Ureter (tissue), 1 donor: ENCODE measurements at regions not wholly inside any gene's neighbourhood (a gene's known extent, or its start where the extent isn't known, plus 50 kb on each side); places are given as distances from the start of the nearest gene placed in this dataset.
"Not testable (repeated sequence)": the region's sequence is repeated elsewhere in the genome, so short reads cannot be mapped to it uniquely, and the experiment has no call there.

Experiments
- DNase-seq: peaks from one replicate; pipeline ENCODE4 v3.0.0-alpha.2; 2020; ENCODE audit warnings: low spot score
- donor health status: DM: yes; HTN: yes; CAD: no.

DNA sequence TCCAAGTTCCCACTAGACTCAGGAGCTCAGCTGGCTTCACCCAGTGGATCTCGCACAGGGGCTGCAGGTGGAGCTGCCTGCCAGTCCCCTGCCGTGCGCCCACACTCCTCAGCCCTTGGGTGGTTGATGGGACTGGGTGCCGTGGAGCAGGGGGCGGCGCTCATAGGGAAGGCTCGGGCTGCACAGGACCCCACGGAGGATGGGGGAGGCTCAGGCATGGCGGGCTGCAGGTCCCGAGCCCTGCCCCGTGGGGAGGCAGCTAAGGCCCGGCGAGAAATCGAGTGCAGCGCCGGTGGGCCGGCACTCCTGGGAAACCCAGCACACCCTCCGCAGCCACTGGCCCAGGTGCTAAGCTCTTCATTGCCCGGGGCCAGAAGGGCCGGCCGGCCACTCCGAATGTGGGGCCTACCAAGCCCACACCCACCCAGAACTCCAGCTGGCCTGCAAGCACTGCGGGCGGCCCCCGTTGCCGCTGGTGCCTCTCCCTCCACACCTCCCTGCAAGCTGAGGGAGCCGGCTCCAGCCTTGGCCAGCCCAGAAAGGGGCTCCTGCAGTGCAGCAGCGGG is 1481.3 kb upstream of the WWC1 start:
- DNase-seq, result not testable (repeated sequence)

DNA sequence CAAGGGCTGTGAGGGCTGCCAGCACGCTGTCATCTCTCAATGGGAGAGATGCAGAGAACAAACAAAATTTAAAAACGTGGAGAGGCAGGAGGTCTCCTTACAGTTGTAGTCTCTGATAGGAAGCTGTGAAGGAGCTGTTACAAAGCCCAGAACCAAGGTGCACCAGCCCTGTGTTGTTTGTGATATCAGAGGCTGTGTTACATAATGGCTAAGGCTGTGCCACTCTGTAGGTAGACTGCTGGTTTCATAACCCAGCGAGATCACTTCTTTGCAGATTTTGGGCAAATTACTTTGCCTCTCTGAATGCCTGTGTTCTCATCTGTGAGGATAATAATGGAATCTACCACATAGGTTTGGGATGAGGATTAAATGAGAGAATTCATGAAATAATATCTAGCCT is 1480.7 kb upstream of the WWC1 start:
- DNase-seq, result no peak

DNA sequence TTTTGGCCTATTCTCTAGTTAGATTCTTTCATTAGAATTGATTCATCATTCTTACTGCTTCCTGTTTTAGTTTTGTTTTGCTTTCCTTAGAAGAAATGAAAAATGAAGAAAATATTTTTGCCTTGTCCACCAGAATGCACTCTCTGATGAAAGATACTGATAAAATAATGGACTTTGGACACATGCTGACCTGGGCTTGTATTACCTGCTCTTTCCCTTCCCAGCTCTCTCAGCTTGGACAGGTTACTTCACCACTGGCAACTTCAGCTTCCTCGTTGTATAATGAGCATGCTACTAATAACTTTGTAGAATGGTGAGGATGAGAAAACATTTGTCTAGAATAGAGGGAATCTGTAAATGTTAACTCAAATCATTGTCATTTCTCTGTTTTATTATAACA is 1468.1 kb upstream of the WWC1 start:
- no peak for DNase-seq

DNA sequence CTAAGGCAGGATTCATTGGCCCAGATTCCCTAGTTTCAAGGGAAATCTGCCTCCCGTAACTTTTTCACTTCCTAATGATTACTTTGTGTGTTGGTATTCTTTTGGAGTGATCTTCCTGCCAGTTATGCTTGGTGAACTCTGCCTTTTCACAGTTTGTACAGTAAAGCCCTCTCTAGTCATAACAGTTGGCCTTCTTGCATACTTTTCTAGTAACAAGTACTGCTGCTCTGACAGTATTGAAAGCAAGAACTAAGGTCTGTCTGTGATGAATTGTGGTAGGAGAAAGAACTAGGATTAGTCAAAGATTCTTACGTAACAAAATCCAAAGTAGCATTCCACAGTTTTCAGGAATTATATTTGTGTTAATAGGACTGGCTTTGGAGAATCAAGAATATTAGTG is 1457.2 kb upstream of the WWC1 start:
- no peak for DNase-seq

DNA sequence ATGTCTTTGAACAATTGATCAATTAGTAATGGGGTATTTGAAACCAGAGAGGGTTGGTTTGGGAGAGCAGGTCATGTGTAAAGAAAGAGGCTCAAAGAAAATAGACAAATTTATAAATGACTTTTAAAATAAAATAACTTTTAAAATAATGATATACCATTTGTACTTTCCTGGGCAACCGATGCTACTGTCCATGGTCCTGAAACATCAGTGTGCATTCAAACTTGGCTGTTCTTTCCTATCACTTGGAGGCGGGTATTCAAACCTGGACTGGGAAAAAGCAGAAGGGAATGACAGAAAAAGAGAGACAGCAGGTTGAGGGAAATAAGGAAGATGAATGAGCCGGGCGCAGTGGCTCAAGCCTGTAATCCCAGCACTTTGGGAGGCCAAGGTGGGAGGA is 1446.4 kb upstream of the WWC1 start:
- no peak for DNase-seq

DNA sequence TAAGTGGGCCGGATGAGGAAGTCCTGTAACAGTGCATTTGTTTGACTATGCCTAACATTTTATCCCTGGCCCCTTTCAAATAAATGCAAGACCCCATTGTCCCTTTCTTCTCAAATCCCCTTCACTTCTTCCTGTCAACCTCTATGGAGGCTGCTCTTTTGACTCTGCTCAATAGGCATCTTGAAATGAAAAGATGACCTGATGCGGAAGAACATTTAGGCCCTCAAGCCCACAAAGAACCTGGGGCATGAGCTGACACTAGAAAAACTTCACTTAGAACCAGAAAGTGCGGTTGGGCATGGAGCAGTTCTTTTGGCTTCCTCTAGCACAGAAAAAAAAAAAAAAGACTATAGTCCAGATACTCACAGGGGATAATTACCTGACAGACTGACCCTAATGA is 1434.7 kb upstream of the WWC1 start:
- no peak for DNase-seq

DNA sequence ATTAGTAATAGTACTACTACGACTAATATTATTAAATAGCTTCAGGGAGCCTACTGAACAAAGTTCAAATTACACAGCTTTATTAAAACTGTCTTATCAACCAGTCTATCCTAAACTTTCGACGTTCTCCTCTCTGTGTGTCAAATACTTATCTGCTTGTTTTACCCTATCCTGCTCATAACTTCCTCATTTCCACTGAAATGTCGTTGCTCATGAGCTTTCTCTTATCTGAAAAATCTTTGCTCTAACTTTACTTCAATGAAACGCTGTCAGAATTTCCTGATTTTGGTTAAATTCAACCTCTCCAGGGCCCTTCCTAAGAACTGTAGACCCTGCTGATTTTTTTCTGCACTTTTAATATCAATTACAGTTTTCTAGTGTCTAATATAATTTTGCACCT is 1431.0 kb upstream of the WWC1 start:
- DNase-seq, result no peak

DNA sequence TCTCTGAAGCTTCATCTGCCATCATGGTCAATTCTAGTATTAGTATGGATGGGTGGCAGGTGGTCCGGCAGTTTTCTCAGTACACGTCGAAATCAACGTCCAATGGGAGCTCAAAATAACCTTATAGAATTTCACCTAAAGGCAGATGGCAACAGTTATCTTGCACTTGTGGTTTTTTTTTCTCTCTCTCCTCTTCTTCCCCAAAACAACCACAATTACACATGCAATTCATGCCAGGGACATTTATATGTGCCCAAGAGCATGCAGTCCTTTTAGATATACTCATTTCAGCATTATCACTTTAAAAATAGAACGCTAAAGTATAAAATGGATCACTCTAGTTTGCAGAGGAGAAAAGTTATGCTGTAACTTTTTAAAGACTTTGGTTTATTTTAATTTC is 1428.9 kb upstream of the WWC1 start:
- no peak for DNase-seq

DNA sequence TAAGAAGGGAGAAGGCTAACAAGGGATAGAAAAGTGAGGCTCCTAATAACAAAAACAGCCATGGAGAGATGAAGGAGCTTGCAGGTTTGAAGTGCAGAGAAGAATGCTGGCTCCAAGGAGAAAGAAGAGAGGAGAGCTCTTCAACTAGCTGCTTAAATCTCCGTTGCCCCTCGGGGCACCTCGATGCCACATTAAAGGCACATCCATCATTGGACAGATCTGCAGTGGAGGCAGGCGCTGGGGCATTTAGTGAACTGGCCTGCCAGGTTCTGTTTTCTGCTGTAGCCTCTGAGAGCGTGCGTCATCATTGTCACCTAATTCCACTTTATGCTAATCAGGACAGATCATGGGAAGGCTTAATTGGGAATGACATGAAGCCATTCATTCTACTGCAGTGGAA is 1426.2 kb upstream of the WWC1 start:
- DNase-seq, result no peak

DNA sequence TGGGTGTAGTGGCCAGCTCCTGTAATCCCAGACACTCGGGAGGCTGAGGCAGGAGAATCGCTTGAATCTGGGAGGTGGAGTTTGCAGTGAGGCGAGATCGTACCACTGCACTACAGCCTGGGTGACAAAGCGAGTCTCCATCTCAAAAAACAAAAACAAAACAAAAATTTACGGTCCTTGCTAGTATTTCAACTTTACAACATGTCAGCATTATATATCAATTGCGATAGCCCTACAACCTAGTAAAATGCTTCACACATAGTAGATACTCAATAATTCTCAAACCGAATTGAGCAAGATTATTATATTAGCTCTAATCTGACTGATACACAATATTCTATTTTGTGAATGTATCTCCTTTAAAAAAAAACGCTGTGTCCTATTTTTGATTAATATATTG is 1411.0 kb upstream of the WWC1 start:
- DNase-seq, result no peak

DNA sequence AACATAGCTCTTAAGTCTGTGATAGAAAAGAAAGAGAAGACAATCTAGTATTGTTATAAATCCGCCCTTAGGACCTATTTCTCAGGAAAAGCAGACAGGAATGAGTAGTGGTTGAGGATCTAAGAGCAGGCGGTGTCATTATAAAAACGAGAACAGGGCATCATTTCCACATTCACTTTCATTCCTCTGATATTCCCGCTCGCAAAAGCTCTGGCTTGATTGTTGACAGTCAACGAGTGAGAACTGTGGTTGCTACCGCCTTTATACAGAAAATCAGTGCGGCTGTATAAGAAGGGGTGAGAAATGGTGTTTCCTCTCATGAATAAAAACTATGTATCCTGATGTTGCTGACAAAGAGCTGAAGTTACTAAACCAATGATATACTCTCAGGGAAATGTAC is 1409.6 kb upstream of the WWC1 start:
- DNase-seq, result no peak

DNA sequence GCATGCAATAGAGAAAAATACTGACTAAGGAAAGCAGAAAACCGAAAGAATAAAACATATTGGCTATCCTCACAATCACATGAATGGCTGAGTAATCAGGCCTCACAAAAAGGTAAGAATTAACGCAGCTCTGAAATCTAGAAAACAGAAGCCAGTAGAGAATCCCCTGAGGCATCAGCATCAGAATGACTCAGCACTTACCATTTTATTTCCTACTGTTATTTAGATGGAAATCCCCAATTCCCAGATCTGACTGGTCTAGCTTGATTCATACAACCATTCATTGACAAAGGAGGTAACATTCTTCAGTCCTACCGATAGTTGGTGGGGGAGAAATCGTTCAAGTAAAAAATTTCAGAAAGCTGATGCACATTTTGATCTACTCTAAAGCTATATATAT is 1408.4 kb upstream of the WWC1 start:
- no peak for DNase-seq

DNA sequence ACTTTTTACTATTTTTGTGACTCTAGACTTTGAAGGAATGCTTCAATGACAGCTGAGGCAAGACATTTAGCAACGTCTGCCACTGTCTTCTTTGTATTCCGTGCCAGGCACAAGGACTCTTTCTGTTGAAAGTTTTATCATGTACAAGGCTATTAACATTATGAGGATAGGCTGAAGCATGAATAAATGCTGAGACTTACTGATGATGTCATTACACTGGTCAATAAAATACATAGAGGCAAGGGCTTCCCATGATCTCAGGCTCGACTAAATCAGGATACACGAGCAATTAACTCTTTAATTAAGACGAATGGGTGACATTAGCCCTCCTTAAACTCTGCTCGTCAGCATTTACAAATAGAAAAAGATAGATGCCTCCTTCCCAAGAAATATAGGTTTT is 1393.3 kb upstream of the WWC1 start:
- no peak for DNase-seq

DNA sequence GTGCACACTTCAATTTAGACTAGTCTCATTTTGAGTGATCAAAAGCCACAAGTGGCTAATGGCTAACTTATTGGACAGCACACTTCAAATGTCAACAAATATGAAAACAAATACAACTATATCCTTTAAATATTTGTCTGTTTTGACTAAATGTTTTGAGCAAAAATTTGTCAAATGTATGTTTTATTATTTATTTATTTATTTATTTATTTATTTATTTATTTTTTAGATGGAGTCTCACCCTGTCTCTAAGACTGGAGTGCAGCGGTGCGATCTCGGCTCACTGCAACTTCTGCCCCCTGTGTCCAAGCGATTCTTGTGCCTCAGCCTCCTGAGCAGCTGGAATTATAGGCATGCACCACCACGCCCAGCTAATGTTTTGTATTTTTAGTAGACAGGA is 1392.1 kb upstream of the WWC1 start:
- no peak for DNase-seq

DNA sequence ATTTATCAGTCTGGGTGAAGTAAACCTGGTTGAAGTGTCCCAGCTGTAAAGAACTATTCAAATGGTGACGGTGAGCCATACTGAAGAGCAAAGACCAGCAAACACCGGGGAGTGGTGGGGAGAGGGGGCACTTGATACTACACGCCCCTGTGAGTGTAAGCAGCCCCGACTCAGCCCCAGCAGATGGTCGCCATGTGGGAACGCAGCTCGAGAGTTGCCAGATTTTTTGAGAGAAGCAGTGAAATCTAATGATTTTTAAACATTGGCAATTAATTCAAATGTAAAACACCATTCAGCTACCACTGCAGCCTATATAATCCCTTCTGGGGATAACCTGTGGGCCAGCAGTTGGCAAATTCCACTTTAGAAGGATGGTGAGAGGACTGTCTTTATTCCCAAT is 1386.9 kb upstream of the WWC1 start:
- no peak for DNase-seq

DNA sequence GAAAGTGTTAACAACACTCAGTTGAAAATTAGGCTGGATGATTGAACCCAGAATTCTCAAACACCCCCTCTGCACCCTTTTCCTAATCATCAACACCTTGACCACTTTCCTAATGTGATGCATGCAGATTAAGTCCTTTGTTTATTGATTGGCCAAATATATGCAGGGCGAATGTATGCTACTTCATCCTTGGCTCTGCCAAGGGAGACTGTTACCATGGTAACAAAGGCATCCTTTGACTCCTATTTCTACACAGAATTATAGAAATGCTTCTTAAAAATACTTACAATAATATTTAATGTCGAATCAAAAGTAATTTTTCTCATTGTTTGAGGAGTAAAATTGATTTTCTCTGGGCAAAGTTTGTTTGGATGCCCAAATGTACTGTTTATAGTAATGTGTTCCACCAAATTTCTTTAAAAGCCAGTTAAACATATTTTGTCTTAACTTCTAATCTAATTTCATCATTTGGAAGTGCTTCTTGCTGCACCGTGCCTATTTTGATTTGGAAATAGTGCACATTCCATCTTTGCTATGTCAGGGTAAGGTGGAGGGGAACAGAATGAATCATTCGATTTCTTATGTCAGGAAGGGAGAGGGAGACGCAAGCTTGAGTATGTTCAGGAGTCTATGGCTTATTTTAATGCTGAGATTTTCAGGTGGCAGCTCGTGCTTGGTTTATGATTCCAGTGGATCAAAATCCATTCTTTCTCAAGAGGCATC is 1384.3 kb upstream of the WWC1 start:
- DNase-seq, result no peak

DNA sequence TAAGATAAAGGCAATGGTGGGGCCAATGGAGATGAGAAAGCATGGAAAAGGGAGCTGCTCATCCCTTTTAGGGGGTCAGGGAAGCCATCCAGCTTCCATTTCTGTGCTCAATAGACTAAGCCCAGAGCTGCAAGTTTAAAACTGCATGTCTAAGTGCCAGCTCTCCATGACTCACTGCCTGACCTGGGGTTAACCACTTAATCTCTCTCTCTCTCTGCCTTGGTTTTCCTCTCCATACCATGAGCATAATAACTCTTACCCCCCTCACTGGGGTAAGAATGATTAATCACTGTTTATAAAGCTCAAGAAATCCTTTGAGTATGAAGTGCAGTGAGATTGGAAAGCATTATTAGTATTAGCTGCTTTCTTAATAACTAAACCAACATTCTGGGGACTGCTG is 1382.4 kb upstream of the WWC1 start:
- no peak for DNase-seq

DNA sequence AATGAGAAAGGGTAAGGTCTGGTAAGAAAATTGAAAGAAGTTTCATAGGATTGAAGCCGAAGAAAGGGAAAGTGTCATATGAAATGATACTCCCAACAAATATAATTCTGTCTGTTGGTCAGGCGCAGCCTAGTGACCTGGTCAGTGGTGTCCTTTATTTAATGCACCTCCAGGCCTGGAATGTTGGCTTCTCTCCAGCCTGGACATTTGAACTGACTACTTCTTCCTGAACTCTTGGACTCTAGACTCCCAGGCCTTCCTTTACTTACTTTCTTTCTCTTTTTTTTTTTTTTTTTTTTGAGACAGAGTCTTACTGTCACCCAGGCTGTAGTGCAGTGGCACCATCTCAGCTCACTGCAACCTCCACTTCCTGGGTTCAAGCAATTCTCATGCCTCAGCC is 1381.5 kb upstream of the WWC1 start:
- DNase-seq, result no peak

DNA sequence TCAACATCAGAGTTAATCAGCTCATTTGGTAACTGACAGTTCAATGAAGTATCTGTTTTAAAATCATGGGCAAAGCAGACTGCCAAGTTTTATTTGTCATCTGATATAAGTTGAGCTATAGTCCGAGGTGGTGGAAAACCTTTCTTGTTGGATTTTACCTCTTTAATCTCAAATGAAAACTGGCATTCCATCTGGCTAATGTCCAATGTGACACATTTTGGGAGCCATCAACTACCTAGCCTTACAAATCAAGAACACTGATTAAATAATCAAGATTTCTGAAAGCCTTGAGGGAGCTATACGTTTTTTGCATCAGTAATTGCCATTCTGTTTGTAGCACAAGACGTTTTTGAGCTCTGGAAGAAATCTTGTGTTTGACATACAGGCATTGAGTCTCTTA is 1380.5 kb upstream of the WWC1 start:
- no peak for DNase-seq

DNA sequence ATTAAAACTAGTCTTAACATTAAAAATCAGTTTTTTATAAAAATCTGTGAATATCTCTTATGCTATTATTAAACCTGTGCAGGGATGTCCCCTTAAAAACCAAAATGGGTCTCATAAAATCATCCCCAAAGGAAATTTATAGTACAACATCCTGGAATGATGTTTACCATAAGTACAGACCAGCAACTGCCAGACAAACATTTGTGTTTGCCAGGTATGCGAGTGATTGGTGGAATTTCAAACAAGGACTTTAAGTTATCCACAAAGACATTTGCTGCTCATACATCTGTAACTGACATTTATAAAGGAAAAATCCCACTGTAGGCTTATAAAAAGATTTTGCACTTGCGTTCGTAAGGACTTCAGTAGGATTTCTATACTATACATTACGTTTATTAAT is 1375.4 kb upstream of the WWC1 start:
- no peak for DNase-seq

DNA sequence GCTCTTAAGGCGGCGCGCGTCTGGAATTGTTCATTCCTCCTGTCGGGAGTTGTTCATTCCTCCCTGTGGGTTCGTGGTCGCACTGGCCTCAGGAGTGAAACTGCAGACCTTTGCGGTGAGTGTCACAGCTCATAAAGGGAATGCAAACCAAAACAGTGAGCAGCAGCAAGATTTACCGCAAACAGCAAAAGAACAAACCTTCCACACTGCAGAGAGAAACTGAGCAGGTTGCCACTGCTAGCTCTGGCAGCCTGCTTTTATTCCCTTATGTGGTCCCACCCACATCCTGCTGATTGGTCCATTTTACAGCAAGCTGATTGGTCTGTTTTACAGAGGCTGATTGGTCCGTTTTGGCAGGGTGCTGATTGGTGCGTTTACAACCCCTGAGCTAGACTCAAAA is 1365.3 kb upstream of the WWC1 start:
- DNase-seq, result no peak

DNA sequence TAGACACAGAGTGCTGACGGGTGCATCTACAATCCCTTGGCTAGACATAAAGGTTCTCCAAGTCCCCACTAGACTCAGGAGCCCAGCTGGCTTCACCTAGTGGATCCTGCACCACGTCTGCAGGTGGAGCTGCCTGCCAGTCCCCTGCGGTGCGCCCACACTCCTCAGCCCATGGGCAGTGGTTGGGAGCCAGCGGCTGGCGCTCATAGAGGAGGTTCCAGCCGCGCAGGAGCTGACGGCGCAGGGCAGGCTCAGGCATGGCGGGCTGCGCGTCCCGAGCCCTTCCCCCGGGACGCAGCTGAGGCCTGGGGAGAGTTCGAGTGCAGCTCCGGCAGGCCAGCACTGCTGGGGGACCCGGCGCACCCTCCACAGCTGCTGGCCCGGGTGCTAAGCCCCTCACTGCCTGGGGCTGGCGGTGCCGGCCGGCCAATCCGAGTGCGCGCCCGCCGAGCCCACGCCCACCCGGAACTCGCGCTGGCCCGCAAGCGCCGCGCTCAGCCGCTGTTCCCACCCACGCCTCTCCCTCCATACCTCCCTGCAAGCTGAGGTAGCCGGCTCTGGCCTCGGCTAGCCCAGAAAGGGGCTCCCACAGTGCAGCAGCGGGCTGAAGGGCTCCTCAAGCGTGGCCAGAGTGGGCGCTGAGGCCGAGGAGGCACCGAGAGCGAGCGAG is 1364.5 kb upstream of the WWC1 start:
- DNase-seq, result not testable (repeated sequence)

DNA sequence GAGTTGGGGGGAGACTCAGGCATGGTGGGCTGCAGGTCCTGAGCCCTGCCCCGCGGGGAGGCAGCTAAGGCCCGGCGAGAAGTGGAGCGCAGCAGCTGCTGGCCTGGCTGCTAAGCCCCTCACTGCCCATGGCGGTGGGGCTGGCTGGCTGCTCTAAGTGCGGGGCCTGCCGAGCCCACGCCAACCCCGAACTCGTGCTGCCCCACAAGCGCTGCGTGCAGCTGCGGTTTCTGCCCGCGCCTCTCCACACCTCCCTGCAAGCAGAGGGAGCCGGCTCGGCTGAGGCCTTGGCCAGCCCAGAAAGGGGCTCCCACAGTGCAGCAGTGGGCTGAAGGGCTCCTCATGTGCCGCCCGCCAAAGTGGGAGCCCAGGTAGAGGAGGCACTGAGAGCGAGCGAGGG is 1355.1 kb upstream of the WWC1 start:
- no peak for DNase-seq

DNA sequence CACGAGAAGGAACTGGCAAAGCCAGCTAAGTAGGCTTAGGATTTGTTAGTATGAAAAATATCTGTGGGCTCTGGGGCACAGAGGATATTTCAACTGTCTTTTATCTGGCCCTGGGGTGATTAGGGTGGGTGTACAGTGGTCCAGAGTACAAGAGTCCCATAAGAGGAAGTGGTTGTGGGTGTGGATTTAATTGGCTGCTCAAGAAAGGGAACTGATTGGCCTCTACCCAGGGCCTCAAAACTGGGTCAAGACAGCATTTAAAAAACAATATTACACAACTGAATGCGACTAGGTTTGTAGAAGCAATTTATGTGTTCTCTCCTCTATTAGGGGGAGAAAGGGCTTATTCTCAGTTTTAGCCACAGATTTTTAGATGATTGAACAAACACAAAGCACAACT is 1353.4 kb upstream of the WWC1 start:
- DNase-seq, result no peak
